ENCODE measurements at regions not wholly inside any gene's neighbourhood (a gene's known extent, or its start where the extent isn't known, plus 50 kb on each side); places are given as distances from the start of the nearest gene placed in this dataset.
"Not testable (repeated sequence)": the region's sequence is repeated elsewhere in the genome, so short reads cannot be mapped to it uniquely, and the experiment has no call there.

- Histone ChIP-seq H3K4me1 (ENCODE audit: insufficient read depth, insufficient read length) (peaks cover 14% of the 10 kb centered on the region), H3K9ac (ENCODE audit: insufficient read length, low read depth) (no peak overlapping the region), H3K4me3 (ENCODE audit: insufficient read length, low read depth) (no peak overlapping the region), H3K9me3 (ENCODE audit: insufficient read depth, low read length) (no peaks in the 10 kb centered on the region), H3K36me3 (ENCODE audit: insufficient read depth, insufficient read length, low read length) (peaks cover 29% of the 10 kb centered on the region), H3K27me3 (ENCODE audit: insufficient read depth, insufficient read length) (no peaks in the 10 kb centered on the region)
- no peak for DNase-seq (ENCODE audit: low read depth, low spot score)
- TF ChIP-seq ZNF274 (IDR thresholded peaks at IDR 0.05; ENCODE audit: low read depth, low read length) = no peak
- no peak for TF ChIP-seq YY1 (IDR thresholded peaks at IDR 0.05; ENCODE audit: insufficient read depth, insufficient read length)
- TF ChIP-seq SUZ12 (IDR thresholded peaks at IDR 0.05; ENCODE audit: extremely low read depth, insufficient read depth, insufficient read length) = no peak
Observed at GRCh38 chr6:167232356-167232755, 58.8 kb upstream of the UNC93A start.

- Histone ChIP-seq H3K4me3 (ENCODE audit: insufficient read length, low read depth) (no peak overlapping the region), H3K27me3 (ENCODE audit: insufficient read depth, insufficient read length) (no peaks in the 10 kb centered on the region), H3K4me1 (ENCODE audit: insufficient read depth, insufficient read length) (peaks cover 23% of the 10 kb centered on the region), H3K9me3 (ENCODE audit: insufficient read depth, low read length) (no peaks in the 10 kb centered on the region), H3K9ac (ENCODE audit: insufficient read length, low read depth) (peak overlapping the region; percentile 25), H3K36me3 (ENCODE audit: insufficient read depth, insufficient read length, low read length) (peaks cover 34% of the 10 kb centered on the region)
- no peak for TF ChIP-seq SUZ12 (IDR thresholded peaks at IDR 0.05; ENCODE audit: extremely low read depth, insufficient read depth, insufficient read length)
- no peak for TF ChIP-seq YY1 (IDR thresholded peaks at IDR 0.05; ENCODE audit: insufficient read depth, insufficient read length)
- TF ChIP-seq ZNF274 (IDR thresholded peaks at IDR 0.05; ENCODE audit: low read depth, low read length) = no peak
- no peak for DNase-seq (ENCODE audit: low read depth, low spot score)
Observed at GRCh38 chr6:167233490-167233889, 57.6 kb upstream of the UNC93A start.

GRCh38 chr6:167234576-167234975 is 56.5 kb upstream of the UNC93A start:
- H3K9ac ChIP-seq (ENCODE audit: insufficient read length, low read depth) = not testable (repeated sequence)

GRCh38 chr6:167235005-167235404 is 56.1 kb upstream of the UNC93A start:
- no peak for DNase-seq (ENCODE audit: low read depth, low spot score)
- H3K4me3 ChIP-seq (ENCODE audit: insufficient read length, low read depth) = no peak overlapping the region

More at GRCh38 chr6:167234576-167234975, 56.5 kb upstream of the UNC93A start:
- not testable (repeated sequence) for H3K27me3 ChIP-seq (ENCODE audit: insufficient read depth, insufficient read length); H3K9me3 ChIP-seq (ENCODE audit: insufficient read depth, low read length); H3K4me3 ChIP-seq (ENCODE audit: insufficient read length, low read depth); DNase-seq (ENCODE audit: low read depth, low spot score)
- Histone ChIP-seq H3K4me1 (ENCODE audit: insufficient read depth, insufficient read length) (peaks cover 27% of the 10 kb centered on the region), H3K36me3 (ENCODE audit: insufficient read depth, insufficient read length, low read length) (peaks cover 40% of the 10 kb centered on the region)

GRCh38 chr6:167235421-167236238 is 55.5 kb upstream of the UNC93A start:
- no peak overlapping the region for H3K4me3 ChIP-seq (ENCODE audit: insufficient read length, low read depth)
- H3K9ac ChIP-seq (ENCODE audit: insufficient read length, low read depth) = peak overlapping the region; percentile 50
- H3K9me3 ChIP-seq (ENCODE audit: insufficient read depth, low read length) = no peaks in the 10 kb centered on the region
- DNase-seq (ENCODE audit: low read depth, low spot score) = no peak
- peaks cover 29% of the 10 kb centered on the region for H3K4me1 ChIP-seq (ENCODE audit: insufficient read depth, insufficient read length)
- H3K27me3 ChIP-seq (ENCODE audit: insufficient read depth, insufficient read length) = no peaks in the 10 kb centered on the region
- H3K36me3 ChIP-seq (ENCODE audit: insufficient read depth, insufficient read length, low read length) = peaks cover 40% of the 10 kb centered on the region
- TF ChIP-seq ZNF274 (IDR thresholded peaks at IDR 0.05; ENCODE audit: low read depth, low read length) = no peak
- TF ChIP-seq YY1 (IDR thresholded peaks at IDR 0.05; ENCODE audit: insufficient read depth, insufficient read length) = no peak
- no peak for TF ChIP-seq SUZ12 (IDR thresholded peaks at IDR 0.05; ENCODE audit: extremely low read depth, insufficient read depth, insufficient read length)

More at GRCh38 chr6:167235005-167235404, 56.1 kb upstream of the UNC93A start:
- peaks cover 40% of the 10 kb centered on the region for H3K36me3 ChIP-seq (ENCODE audit: insufficient read depth, insufficient read length, low read length)
- TF ChIP-seq ZNF274 (IDR thresholded peaks at IDR 0.05; ENCODE audit: low read depth, low read length) = no peak
- no peak for TF ChIP-seq SUZ12 (IDR thresholded peaks at IDR 0.05; ENCODE audit: extremely low read depth, insufficient read depth, insufficient read length)
- TF ChIP-seq YY1 (IDR thresholded peaks at IDR 0.05; ENCODE audit: insufficient read depth, insufficient read length) = no peak
- H3K27me3 ChIP-seq (ENCODE audit: insufficient read depth, insufficient read length) = no peaks in the 10 kb centered on the region
- peak overlapping the region; percentile 46 for H3K9ac ChIP-seq (ENCODE audit: insufficient read length, low read depth)
- H3K4me1 ChIP-seq (ENCODE audit: insufficient read depth, insufficient read length) = peaks cover 29% of the 10 kb centered on the region
- H3K9me3 ChIP-seq (ENCODE audit: insufficient read depth, low read length) = no peaks in the 10 kb centered on the region

- Histone ChIP-seq H3K36me3 (ENCODE audit: insufficient read depth, insufficient read length, low read length) (peaks cover 42% of the 10 kb centered on the region), H3K4me1 (ENCODE audit: insufficient read depth, insufficient read length) (peaks cover 29% of the 10 kb centered on the region)
Observed at GRCh38 chr6:167236239-167236571, 54.9 kb upstream of the UNC93A start.

GRCh38 chr6:167237438-167238145 is 53.5 kb upstream of the UNC93A start:
- Histone ChIP-seq H3K4me1 (ENCODE audit: insufficient read depth, insufficient read length) (peaks cover 29% of the 10 kb centered on the region), H3K4me3 (ENCODE audit: insufficient read length, low read depth) (no peak overlapping the region), H3K27me3 (ENCODE audit: insufficient read depth, insufficient read length) (no peaks in the 10 kb centered on the region), H3K36me3 (ENCODE audit: insufficient read depth, insufficient read length, low read length) (peaks cover 34% of the 10 kb centered on the region), H3K9me3 (ENCODE audit: insufficient read depth, low read length) (no peaks in the 10 kb centered on the region), H3K9ac (ENCODE audit: insufficient read length, low read depth) (peak overlapping the region; percentile 56)
- DNase-seq (ENCODE audit: low read depth, low spot score) = no peak
- TF ChIP-seq YY1 (IDR thresholded peaks at IDR 0.05; ENCODE audit: insufficient read depth, insufficient read length) = no peak
- no peak for TF ChIP-seq SUZ12 (IDR thresholded peaks at IDR 0.05; ENCODE audit: extremely low read depth, insufficient read depth, insufficient read length)
- no peak for TF ChIP-seq ZNF274 (IDR thresholded peaks at IDR 0.05; ENCODE audit: low read depth, low read length)

More at GRCh38 chr6:167236239-167236571, 54.9 kb upstream of the UNC93A start:
- no peak for DNase-seq (ENCODE audit: low read depth, low spot score)
- no peak overlapping the region for H3K4me3 ChIP-seq (ENCODE audit: insufficient read length, low read depth)
- no peak overlapping the region for H3K9ac ChIP-seq (ENCODE audit: insufficient read length, low read depth)
- H3K27me3 ChIP-seq (ENCODE audit: insufficient read depth, insufficient read length) = no peaks in the 10 kb centered on the region
- no peaks in the 10 kb centered on the region for H3K9me3 ChIP-seq (ENCODE audit: insufficient read depth, low read length)
- TF ChIP-seq ZNF274 (IDR thresholded peaks at IDR 0.05; ENCODE audit: low read depth, low read length) (no peak), SUZ12 (IDR thresholded peaks at IDR 0.05; ENCODE audit: extremely low read depth, insufficient read depth, insufficient read length) (no peak), YY1 (IDR thresholded peaks at IDR 0.05; ENCODE audit: insufficient read depth, insufficient read length) (no peak)
